ENCODE measurements at regions not wholly inside any gene's neighbourhood (a gene's known extent, or its start where the extent isn't known, plus 50 kb on each side); places are given as distances from the start of the nearest gene placed in this dataset.
"Not testable (repeated sequence)": the region's sequence is repeated elsewhere in the genome, so short reads cannot be mapped to it uniquely, and the experiment has no call there.

DNA sequence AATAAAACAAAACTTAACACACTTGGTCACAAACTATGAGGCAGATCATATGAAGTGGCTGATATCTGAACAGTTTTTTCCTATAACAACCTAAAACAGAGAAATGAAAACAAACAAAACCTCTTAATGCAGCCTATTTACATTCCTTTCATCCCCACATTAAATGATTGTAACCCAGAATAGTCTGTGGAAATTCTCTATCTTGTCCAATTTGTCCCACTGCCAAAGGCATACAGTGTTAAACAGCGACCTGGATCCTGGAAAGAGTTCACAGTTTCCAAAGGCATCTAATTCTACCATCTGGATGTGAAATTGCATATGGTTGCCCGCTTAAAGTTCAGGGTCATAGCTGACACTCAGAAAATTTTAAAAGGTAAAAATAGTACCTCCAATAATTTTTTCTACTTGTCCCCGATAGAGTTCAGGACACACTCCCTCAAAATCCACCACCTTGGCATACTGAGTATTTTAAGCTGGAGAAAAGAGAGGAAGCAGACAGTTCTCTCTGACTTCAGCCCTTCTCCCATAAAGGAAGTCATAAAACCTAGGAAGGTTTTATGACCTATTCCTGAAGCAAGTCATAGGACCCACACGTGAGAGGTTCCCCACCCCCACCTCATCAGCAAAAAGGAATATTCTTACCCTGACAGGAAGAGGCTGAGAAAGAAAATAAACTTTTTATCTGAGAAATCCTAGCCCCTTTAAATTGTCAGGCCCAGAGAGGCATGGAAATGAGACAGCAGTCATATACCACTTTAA, 270.2 kb downstream of the PAPSS1 start:
- no peak overlapping the region for H3K27ac ChIP-seq
- TF ChIP-seq, protein P1, sequence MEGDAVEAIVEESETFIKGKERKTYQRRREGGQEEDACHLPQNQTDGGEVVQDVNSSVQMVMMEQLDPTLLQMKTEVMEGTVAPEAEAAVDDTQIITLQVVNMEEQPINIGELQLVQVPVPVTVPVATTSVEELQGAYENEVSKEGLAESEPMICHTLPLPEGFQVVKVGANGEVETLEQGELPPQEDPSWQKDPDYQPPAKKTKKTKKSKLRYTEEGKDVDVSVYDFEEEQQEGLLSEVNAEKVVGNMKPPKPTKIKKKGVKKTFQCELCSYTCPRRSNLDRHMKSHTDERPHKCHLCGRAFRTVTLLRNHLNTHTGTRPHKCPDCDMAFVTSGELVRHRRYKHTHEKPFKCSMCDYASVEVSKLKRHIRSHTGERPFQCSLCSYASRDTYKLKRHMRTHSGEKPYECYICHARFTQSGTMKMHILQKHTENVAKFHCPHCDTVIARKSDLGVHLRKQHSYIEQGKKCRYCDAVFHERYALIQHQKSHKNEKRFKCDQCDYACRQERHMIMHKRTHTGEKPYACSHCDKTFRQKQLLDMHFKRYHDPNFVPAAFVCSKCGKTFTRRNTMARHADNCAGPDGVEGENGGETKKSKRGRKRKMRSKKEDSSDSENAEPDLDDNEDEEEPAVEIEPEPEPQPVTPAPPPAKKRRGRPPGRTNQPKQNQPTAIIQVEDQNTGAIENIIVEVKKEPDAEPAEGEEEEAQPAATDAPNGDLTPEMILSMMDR (IDR thresholded peaks at IDR 0.05): no peak
- TF ChIP-seq ZFX (IDR thresholded peaks at IDR 0.05; ENCODE audit: borderline replicate concordance): no peak

GRCh38 chr4:107442538-107443111, 277.4 kb downstream of the PAPSS1 start:
- peak overlapping the region; percentile 51 for H3K27ac ChIP-seq
- no peak for TF ChIP-seq ZFX (IDR thresholded peaks at IDR 0.05; ENCODE audit: borderline replicate concordance)
- TF ChIP-seq, protein P1 (IDR thresholded peaks at IDR 0.05): no peak

- TF ChIP-seq ZFX (IDR thresholded peaks at IDR 0.05; ENCODE audit: borderline replicate concordance): no peak
- TF ChIP-seq, protein P1 (IDR thresholded peaks at IDR 0.05): no peak
- H3K27ac ChIP-seq: no peak overlapping the region
Measured at GRCh38 chr4:107439401-107439800, 280.6 kb downstream of the PAPSS1 start.

DNA sequence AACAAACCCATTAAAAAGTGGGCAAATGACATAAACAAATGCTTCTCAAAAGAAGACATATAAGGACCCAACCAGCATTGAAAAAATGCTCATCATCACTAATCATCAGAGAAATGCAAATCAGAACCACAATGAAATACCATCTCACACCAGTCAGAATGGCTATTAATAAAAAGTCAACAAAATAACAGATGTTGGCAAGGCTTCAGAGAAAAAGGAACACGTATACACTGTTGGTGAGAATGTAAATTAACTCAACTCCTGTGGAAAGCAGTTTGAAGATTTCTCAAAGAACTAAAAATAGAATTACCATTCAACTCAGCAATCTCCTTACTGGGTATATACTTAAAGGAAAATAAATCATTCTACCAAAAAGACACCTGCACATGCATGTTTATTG, 283.6 kb downstream of the PAPSS1 start:
- H3K27ac ChIP-seq: not testable (repeated sequence)

DNA sequence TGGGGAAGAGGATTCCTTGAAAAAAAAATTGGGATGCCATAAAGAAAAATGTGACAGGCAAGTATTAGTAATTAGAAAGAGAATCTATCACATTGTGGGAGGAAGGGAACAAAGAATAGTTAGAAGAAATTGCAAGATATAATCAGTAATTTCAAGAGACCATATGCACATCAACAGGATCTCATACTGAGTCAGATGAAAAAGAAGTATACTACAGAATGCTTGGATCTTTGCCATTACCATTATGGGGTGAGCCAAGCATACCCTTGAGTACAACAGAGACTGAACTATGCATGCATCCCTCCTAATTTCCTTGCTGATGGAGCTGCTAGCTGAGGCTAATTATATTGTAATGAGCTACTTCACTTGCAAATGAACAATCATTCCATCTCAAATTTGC, 287.6 kb downstream of the PAPSS1 start:
- no peak overlapping the region for H3K27ac ChIP-seq
- TF ChIP-seq ZFX (IDR thresholded peaks at IDR 0.05; ENCODE audit: borderline replicate concordance): no peak
- TF ChIP-seq, protein P1 (IDR thresholded peaks at IDR 0.05): no peak

DNA sequence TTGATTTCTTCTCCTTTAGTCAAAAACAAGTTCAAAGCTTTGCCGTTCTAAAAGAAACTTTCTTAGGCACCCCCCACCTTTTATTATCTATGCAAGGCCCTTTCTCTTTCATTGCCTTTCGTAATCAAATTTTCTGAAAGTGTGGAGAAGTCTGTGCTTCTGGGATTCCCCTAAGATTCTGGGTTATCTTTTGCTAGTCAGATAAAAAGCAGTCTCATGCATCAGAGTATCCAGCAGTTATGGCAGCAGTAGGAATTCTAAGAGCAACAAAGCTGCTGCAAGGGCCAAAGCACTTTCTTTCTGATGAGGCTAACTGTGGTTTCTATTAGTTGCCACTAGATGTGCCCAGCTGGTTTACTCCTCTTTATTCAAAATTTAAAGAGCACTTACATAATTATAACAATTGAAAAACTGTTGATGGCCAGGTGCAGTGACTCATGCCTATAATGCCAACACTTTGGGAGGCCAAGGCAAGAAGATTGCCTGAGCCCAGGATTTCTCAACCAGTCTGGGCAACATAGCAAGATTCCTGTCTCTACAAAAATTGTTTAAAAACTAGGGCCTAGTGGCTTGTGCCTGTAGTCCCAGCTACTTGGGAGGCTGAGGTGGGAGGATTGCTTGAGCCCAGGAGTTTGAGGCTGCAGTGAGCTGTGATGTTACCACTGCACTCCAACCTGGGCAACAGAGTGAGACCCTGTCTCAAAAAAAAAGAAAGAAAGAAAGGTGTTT, 296.2 kb downstream of the PAPSS1 start:
- no peak overlapping the region for H3K27ac ChIP-seq
- TF ChIP-seq, protein P1 (IDR thresholded peaks at IDR 0.05): no peak
- TF ChIP-seq ZFX (IDR thresholded peaks at IDR 0.05; ENCODE audit: borderline replicate concordance): no peak

DNA sequence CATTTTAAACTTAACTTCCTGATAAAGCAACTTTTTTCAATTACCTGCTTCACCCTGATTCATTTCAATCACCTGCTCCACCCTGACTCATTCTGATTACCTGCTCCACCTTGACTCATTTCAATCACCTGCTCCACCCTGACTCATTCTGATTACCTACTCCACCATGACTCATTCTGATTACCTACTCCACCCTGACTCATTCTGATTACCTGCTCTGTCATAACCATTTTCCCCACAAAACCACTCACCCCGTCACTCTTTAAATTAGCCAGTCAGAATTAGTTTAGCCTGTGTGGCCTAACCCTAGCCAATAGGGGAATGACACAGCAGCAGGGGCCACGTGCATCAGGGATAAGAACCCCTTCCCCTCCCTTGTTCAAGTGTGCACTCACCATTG, 300.5 kb downstream of the PAPSS1 start:
- not testable (repeated sequence) for H3K27ac ChIP-seq

DNA sequence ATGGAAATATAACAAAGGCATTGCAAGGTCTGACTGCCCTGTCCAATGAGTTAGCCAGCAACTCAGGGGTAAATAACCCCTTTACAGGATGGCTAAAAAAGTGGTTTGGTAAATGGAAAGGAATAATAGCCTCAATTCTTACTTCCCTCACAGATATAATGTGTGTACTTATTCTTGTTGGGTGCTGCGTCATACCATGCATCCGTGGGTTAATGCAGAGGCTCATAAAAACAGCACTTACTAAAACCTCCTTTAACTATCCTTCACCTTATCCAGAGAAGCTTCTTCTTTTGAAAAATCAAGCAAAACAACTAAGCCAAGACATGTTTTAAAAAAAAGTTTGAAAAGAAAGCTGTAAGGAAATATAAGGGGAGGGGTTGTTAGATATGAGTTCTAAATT, 301.0 kb downstream of the PAPSS1 start:
- TF ChIP-seq, protein P1 (IDR thresholded peaks at IDR 0.05): no peak
- TF ChIP-seq ZFX (IDR thresholded peaks at IDR 0.05; ENCODE audit: borderline replicate concordance): no peak
- H3K27ac ChIP-seq: no peak overlapping the region

- H3K27ac ChIP-seq: not testable (repeated sequence)
Measured at GRCh38 chr4:107415490-107415889, 304.5 kb downstream of the PAPSS1 start.

GRCh38 chr4:107409872-107410271, 310.2 kb downstream of the PAPSS1 start:
- not testable (repeated sequence) for H3K27ac ChIP-seq

Measured in 22Rv1 (cell line).